GM19324 (cell line): ENCODE measurements at regions not wholly inside any gene's neighbourhood (a gene's known extent, or its start where the extent isn't known, plus 50 kb on each side); places are given as distances from the start of the nearest gene placed in this dataset.

Experiments
- ATAC-seq: cut with Tn5 transposase; IDR thresholded peaks from one replicate; pipeline ENCODE4 v1.9.1; 2021; ENCODE audit warnings: mild to moderate bottlenecking, moderate library complexity; ENCODE audit not compliant: unreplicated experiment, low FRiP score

DNA sequence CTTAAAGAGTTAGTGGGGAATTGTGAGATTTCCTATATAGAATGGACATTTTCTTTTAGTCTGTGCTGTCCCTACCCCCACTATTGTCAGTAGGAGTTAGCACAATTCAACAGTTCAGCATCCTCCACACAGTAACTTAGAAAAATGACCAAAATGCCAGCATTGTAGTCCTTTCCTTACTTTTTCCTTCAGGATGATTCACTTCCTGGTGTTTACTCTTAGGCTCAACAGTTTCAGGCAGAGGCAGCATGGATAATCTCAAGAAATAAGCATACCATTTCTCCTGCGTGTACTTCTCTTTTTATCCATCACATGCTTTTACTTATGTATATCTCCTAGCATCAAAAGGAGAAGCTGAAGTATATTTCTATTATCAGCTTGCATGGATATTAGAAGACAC lies 683.4 kb downstream of the SLC16A7 start:
- no peak for ATAC-seq

DNA sequence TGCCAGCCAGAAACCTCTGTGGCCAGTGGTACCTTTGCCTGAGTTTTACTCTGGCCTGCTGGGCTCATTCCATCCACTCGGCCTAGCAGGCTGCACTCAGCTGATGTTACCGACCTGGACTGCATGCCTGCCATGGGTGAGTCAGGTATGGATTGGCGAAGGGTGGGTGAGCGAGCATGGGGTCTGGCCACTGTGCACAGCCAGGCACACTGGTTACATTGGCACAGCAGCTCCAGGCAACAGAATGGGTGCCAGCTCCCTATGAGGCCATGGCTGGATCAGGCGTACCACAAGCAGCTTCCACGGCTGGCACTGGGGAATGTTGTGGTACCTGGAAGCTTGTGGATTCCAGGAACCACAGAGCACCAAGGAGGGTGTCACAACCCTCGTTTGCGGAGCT lies 685.7 kb downstream of the SLC16A7 start:
- no peak for ATAC-seq

DNA sequence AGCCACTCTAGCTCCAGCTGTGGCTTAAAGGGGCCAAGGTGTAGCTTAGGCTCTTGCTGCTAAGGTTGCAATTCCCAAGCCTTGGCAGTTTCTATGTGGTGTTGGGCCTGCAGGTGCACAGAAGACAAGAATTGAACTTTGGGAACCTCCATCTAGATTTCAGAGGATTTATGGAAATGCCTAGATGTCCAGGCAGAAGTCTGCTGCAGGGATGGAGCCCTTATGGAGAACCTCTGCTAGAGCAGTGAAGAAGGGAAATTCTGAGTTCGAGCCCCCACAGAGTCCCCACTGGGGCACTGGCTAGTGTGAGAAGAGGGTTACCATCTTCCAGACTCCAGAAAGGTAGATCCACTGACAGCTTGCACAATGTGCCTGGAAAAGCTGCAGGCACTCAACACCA lies 694.7 kb downstream of the SLC16A7 start:
- no peak for ATAC-seq

DNA sequence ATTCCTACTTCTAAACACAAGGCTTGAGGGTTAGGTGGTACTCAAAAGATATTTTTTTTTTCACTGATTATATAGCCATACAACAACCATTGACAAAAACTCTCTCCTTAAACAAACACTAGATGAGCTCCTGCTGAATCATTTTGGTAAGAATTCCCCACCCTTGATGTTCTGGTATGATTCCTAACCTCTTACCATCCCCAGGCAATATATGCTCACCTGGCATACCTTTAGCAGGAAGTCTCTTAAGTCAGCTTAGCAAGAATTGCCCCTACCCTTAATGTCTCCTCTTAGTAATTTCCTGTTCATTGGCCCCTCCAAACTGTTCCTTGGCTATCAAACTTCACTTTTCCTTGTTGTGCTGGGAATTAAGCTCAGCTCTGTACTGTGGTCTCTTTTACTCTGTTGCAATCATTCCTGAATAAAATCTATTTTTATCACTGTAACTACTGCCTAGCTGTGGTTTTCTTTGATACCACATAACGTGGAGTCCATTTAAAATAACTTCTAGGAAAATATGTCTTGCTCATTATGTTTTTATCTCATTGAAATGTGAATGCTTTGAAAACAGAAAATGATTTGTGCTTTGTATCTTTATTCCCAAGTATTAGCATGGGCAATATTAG lies 712.6 kb downstream of the SLC16A7 start:
- no peak for ATAC-seq

DNA sequence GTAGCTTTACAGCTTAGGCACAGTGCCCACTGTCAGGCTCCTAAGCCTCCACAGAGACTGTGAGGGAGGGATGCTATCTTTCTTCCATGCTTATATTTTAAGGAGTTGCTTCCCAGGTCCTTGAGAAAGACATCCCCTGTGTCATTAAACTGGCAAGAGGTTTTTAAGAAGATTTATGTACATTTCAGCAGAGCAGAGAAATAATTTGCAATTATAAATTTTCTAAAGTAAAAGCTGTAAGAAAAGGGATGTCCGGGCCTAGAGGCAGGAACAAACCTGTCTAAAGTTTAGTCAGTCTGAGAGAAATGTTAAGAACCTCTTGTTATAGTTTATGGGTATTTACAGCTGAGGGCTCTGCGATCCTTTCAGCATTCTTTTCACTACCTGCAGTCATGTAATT lies 716.1 kb downstream of the SLC16A7 start:
- ATAC-seq = no peak

DNA sequence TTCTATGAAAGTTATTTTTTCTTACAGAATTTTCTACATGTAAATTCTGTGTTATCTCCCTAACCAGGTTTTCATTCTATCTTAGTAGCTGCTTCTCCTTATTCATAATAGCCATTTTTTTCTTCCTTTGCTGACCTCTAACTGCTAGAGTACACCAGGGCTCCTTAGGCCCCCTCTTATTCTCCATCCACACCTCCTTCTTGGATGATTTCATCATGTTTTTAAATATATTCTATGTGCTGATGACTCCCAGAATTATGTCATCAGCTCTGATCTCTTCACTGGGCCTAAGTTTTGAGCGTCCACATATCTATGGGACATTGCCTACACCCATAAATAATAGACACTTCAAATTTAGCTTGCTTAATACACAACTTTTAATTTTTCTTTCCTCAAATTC lies 721.5 kb downstream of the SLC16A7 start:
- no peak for ATAC-seq

DNA sequence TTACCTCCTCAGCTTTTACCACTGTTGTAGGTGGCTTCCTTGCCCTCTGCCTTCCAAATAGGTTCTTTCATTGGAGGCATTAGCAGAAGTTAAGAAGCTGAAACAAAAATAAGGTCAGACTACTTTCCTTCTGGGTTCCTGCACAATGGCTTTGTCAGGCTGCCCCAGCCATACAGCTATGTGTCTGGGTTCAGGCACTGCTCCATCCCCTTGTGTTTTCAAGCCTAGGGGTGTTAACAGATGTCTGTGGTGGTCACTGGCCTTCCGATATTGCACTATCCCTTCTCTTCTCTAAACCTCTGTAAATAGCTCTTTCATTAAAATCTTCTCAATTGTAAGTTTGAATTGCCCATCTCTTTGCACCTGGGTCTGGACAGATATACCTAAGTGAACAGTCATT lies 728.9 kb downstream of the SLC16A7 start:
- no peak for ATAC-seq

DNA sequence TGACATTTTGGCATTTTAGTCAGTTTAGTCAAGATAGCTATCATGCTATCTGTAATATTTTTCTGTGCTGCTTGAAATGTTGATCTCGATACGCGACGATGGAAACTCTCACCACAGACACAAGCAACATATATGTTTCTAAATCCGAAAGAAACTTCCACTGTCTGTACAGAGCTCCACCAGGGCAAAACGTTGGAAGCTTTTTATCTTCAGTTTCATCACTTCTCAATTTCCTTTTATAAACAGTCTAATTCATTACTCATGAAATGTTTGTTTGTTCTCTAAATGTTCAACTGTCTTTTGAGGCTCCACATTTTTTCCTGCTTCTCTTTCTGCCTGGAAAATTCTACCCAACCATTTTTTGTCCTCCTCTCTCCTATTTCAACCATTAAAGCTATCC lies 737.6 kb downstream of the SLC16A7 start:
- ATAC-seq = no peak

DNA sequence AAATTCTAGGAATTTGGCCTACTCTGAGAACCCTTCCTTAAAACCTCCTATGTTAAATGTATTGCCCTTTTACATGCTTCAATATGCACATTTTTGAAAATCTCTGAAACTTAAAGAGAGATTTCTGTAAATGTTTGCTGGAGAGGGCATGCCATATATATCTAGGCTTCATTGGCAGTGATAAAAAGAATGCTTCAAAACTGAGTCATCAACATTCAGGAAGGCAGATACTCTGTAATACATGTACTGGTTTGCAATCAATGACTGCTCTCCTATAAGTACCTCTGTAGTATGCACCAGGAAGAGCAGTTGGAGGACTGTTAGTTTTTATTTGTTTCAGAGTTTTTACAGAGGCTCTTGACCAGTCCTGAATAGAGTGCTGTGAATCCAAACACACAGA lies 739.9 kb downstream of the SLC16A7 start:
- no peak for ATAC-seq

DNA sequence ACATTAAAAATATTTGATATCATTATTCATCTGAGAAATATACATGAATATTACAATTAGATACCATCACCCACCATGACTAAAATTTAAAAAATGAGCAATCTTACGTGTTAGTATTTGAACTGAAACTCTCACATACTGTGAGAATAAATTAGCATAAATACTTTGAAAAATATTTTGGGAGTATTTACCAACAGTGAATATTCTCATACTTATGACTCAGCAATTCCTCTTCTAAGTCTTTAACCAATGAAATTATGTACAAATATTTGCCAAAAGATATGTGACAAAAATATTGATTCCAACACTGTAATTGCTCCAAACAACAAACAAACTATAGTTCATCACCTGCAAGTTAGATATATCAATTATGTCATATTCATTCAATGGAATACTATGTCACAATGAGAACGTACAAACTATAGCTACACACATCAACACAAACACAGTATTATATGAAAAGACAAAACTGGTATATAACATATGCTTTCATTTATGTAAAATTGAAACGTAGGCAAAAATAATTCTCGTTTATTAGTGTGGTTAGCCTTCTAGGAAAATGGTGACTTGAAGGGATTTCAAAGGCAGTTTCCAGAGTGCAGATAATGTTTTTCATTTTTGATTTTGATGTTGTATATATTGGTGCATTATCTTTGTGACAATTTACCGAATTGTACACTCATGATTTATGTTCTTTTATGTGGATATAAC lies 742.2 kb downstream of the SLC16A7 start:
- no peak for ATAC-seq

DNA sequence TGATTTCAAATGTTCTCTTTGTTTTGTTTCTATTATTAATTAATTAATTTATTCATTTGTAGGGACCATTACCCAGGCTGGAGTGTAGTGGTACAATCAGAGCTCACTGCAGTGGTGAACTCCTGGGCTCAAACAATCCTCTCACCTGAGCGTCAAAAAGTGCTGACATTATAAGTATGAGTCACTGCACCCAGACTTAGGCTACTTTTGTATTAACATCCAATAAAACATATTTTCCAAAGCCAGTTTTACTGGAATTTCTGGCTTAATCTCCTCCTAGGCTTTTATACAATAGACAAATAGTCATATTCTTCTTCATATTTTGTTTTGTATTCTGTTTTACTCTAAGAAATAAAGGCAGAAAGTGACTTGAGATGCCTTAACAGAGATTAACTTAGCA lies 749.6 kb downstream of the SLC16A7 start:
- no peak for ATAC-seq

DNA sequence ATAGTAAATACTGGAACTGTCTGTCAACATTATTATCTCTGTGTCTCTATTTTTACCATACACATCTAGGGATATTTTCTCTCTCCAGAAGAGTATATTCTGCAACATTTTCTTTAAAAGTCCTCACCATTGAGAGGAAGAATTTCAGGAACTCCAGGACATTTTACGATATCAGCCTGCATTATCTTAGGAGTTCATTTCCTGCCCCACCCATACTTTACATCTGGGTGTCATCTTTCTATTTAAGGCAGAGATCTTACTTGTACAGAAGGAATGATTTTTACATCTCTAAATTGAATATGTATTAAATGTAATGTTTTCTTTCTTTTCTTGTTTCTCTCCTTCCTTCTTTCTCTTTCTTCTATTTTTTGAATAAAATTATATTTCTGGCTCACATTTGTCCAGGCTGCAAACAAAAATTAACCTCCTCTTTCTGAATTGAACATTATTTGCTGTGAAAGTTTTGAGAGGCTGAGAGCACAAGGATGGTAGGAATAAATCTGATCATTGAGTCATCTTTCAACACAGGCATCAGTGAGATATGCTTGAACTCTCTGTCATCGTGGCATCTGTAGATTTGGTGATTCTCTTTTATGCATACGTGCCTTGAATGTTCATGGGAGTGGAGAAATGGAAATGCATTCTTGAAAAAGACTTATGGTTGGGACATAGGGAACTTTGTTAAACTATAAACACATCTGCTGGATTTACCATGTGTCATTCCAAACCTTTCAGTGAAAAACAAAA lies 753.6 kb downstream of the SLC16A7 start:
- no peak for ATAC-seq

DNA sequence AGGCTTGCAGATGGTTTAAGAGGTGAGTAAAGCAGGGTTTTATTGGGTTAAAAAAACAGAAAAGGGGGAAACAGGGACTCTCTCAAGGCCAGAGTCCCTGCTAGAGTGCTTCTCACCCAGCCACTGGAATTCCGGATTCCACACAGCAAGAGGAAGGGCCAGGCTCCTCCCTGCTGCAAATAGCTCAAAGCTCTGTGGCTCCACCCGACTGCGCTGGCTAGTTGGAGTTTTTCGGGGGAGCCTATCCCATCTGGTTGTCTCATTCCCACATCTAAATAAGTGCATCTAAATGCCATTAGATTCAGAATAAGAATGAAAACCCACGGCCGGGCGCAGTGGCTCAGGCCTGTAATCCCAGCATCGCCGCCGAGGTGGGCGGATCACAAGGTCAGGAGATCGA lies 791.5 kb downstream of the SLC16A7 start:
- ATAC-seq = no peak

DNA sequence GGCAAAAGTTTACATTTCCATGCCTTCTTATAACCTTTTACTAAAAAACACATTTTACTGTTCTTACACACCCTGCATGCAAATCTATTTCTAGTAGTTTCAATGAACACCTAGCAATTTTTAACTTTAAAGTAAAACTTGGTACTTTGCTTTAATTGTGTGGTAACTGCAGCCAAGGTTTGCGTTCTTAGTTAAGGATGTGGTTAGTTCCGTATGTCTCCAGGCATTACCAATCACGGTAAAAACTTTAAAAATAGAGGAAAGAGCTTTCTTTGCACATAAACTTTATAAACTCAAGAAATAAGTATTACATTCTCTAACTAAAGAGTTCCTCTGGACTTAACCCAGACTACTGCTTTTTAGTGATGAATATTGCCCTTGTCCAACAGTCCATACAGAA lies 795.2 kb downstream of the SLC16A7 start:
- ATAC-seq = no peak

DNA sequence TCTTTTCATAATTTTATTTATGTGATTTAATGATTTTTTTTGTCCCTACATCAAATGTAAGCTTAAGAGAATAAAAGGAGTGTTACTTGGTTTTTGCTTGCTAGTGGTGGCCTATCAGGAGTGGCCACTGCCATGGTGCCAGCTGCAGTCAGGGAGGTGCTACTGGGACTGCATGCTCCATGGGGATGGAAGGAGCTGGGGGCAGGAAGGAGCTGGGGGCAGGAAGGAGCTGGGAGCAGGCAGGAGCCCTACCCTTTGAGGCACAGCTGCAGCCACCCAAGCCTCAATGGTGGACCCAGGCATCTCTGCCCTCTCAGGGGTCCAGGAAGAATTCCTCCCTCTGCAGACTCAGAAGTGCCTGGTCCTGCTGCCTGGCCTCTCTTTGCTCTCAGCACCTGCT lies 796.0 kb downstream of the SLC16A7 start:
- ATAC-seq = no peak

DNA sequence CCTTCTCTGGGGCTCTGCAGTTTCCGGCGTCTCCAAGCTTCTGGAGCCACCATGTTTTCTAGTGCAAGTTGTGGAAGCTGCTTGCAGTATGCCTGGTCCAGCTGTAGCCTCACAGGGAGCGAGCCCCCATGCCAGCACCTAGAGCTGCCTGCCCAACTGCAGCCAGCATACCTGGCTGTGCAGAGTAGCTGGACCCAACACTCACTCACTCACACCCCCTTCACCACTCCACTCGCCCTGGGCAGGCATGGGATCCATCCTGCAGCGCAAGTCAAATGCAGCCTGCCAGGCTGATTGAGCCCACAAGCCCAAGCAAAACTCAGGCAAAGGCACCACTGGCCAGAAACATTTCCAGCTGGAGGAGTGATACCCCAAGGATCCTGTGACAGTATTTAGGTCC lies 797.3 kb downstream of the SLC16A7 start:
- ATAC-seq = no peak

DNA sequence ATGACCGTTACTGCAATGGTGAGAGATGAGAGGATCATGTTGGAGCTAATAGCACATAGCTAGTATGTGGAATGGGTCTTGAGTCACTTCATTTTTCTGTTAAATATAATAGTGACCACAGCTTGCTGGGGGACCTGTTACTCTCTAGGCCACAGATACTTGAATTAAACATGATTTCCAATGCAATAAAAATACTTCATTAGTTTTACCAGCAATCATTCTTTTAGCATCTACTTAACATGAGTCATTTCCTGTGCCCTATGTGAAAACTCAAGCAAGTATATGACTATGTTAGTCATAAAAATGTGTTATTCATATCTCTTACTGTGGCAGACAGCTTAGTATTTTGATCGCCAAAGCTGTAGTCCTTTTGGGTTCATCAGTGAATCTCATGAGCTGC lies 798.8 kb downstream of the SLC16A7 start:
- no peak for ATAC-seq

DNA sequence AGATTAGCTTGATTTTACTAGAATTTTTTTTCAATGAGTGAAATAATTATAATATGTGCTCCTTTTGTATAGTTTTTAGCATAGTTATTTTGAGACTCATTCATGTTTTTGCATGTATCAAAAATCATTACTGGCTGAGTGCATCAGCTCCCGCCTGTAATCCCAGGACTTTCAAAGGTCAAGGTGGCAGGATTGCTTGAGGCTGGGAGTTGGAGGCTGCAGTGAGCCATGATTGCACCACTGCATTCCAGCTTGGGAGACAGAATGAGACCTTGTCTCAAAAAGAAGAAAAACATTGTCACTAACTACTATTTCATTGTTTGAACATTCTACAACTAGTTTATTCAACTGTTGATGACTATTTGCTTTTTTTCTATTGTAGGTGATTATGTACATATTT lies 802.7 kb downstream of the SLC16A7 start:
- no peak for ATAC-seq

DNA sequence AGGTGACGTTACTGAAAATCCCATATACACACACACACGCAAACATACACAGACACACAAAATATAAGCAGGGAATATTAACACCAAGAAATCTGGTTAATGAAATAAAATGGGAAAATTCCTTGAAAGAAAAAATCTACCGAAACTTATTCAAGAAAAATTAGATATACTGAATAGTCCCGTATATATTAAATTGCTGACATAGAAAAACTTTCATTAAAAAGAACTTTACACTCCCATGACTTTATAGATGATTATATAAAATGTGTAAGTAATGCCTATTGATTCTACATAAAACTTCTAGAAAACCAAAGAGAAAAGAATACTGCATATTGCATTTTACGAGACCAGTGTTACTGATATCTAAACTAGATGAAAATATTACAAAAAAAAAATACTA lies 803.2 kb downstream of the SLC16A7 start:
- ATAC-seq = no peak

DNA sequence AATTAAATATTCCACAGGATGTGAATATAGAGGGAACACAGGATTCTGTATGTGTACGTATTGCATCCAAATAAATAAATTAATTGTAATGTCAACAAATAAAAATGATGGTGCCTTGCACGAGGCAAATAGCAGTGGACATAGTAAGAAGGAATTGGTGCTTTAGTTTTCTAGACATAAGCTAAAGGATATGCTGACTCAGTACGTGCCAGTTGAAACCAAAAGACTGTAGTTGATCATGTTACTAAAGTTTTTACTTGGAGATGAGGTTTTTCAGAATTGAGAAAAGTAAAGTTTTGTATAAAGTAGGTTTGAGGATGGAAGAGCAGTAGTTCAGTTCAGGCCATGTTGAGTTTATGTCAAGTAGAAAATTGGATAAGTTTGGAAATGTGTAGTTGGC lies 807.2 kb downstream of the SLC16A7 start:
- ATAC-seq = no peak

DNA sequence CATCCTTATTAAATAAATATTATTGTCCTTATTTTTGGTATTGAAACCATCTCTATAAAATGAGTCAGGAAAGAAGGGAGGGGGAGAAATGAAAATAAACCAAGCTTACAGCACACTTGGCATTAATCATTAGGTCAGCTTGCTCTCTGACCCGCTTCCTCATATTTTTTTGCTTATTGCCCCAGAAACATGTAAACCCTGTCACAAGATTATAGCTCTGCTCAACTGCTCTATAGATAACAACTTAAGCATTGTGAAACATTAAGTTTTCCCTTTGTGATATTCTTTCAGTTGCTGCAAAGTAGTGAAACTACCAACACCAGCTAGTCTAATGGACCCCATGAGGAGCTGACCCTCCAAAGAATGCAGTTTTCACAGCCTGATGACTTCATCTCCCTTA lies 819.5 kb downstream of the SLC16A7 start:
- no peak for ATAC-seq

DNA sequence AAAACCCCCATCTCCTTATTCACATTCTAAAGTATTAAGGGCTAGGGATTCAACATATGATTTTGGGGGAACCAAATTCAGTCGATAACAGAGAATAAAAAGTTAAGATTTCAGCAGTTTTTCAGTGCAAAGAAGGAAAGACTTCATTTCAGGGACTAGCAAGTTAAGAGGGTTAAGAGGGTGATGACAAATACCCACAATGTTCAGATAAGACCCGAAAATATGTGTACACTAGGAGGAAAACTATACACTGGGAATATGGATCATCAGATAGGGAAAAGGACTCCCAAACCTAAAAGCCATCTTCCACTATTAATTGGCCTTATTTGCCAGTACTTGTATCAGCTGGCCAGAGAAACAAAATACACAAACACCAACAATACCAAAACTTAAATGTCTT lies 824.2 kb downstream of the SLC16A7 start:
- no peak for ATAC-seq
